T-helper 17 cell (primary cell): ENCODE measurements at regions not wholly inside any gene's neighbourhood (a gene's known extent, or its start where the extent isn't known, plus 50 kb on each side); places are given as distances from the start of the nearest gene placed in this dataset.
"Not testable (repeated sequence)": the region's sequence is repeated elsewhere in the genome, so short reads cannot be mapped to it uniquely, and the experiment has no call there.

Experiments used
- ATAC-seq: fragments of 150-1000 bp; cut with Tn5 transposase; 2 replicates; pipeline ENCODE4 v1.10.0; 2021; ENCODE audit warnings: mild to moderate bottlenecking, moderate library complexity
- DNase-seq, 3 donors: peaks; one replicate each; pipeline versions ENCODE4 v3.0.0 to v3.0.0-alpha.2; 2020 to 2021
- H3K9me3 ChIP-seq: one replicate; pipeline ENCODE4 v1.7.0; 2013; ENCODE audit warnings: low read length, mild to moderate bottlenecking; ENCODE audit not compliant: control insufficient read depth, poor library complexity, severe bottlenecking
- H3K27ac Mint-ChIP-seq: one replicate; pipeline ENCODE4 v1.8.0; 2022; ENCODE audit warnings: mild to moderate bottlenecking, moderate library complexity, mixed read lengths
- H3K27me3 Mint-ChIP-seq: one replicate; pipeline ENCODE4 v1.8.0; 2022; ENCODE audit warnings: mixed read lengths
- H3K36me3 Mint-ChIP-seq: one replicate; pipeline ENCODE4 v1.8.0; 2022; ENCODE audit warnings: low read depth, mixed read lengths
- H3K4me1 Mint-ChIP-seq: one replicate; pipeline ENCODE4 v1.8.0; 2022; ENCODE audit warnings: mild to moderate bottlenecking, mixed read lengths
- H3K4me3 Mint-ChIP-seq: one replicate; pipeline ENCODE4 v1.8.0; 2022; ENCODE audit warnings: mild to moderate bottlenecking, moderate library complexity, mixed read lengths

GRCh38 chr3:150341891-150342290 lies 66.2 kb upstream of the TSC22D2 start:
- Mint-ChIP-seq H3K36me3 (no peaks in the 10 kb centered on the region), H3K27ac (no peak overlapping the region), H3K4me1 (peaks cover 3% of the 10 kb centered on the region), H3K4me3 (no peak overlapping the region), H3K27me3 (peaks cover 40% of the 10 kb centered on the region)
- DNase-seq (no peak), ATAC-seq (no peak)
- H3K9me3 ChIP-seq, result no peaks in the 10 kb centered on the region

- not testable (repeated sequence) for H3K4me3 Mint-ChIP-seq, ATAC-seq, H3K4me1 Mint-ChIP-seq, H3K9me3 ChIP-seq, H3K27ac Mint-ChIP-seq, DNase-seq, H3K36me3 Mint-ChIP-seq
- peaks cover 27% of the 10 kb centered on the region for H3K27me3 Mint-ChIP-seq
Measured at GRCh38 chr3:150336363-150336762, 71.7 kb upstream of the TSC22D2 start.

- H3K9me3 ChIP-seq, result no peaks in the 10 kb centered on the region
- Mint-ChIP-seq H3K4me1 (no peaks in the 10 kb centered on the region), H3K27me3 (peaks cover 27% of the 10 kb centered on the region), H3K27ac (no peak overlapping the region), H3K36me3 (no peaks in the 10 kb centered on the region), H3K4me3 (no peak overlapping the region)
- DNase-seq (no peak), ATAC-seq (no peak)
Measured at GRCh38 chr3:150335631-150336030, 72.5 kb upstream of the TSC22D2 start.

- Mint-ChIP-seq H3K4me3 (no peak overlapping the region), H3K27me3 (peaks cover 24% of the 10 kb centered on the region), H3K4me1 (no peaks in the 10 kb centered on the region), H3K27ac (no peak overlapping the region), H3K36me3 (no peaks in the 10 kb centered on the region)
- no peaks in the 10 kb centered on the region for H3K9me3 ChIP-seq
- ATAC-seq (no peak), DNase-seq (no peak)
Measured at GRCh38 chr3:150334974-150335373, 73.1 kb upstream of the TSC22D2 start.

GRCh38 chr3:150333477-150333876 lies 74.6 kb upstream of the TSC22D2 start:
- ATAC-seq, result no peak
- peaks cover 17% of the 10 kb centered on the region for H3K27me3 Mint-ChIP-seq
- H3K36me3 Mint-ChIP-seq, result peaks cover 4% of the 10 kb centered on the region
- no peak overlapping the region for H3K27ac Mint-ChIP-seq
- no peak overlapping the region for H3K4me3 Mint-ChIP-seq
- no peak for DNase-seq
- H3K4me1 Mint-ChIP-seq, result no peaks in the 10 kb centered on the region
- H3K9me3 ChIP-seq, result no peaks in the 10 kb centered on the region

GRCh38 chr3:150331978-150332568 lies 76.0 kb upstream of the TSC22D2 start:
- DNase-seq, result no peak
- Mint-ChIP-seq H3K27me3 (peaks cover 23% of the 10 kb centered on the region), H3K27ac (no peak overlapping the region), H3K4me3 (no peak overlapping the region), H3K4me1 (no peaks in the 10 kb centered on the region), H3K36me3 (peaks cover 6% of the 10 kb centered on the region)
- no peaks in the 10 kb centered on the region for H3K9me3 ChIP-seq
- ATAC-seq, result no peak

GRCh38 chr3:150330872-150331271 lies 77.2 kb upstream of the TSC22D2 start:
- no peaks in the 10 kb centered on the region for H3K9me3 ChIP-seq
- peaks cover 6% of the 10 kb centered on the region for H3K36me3 Mint-ChIP-seq
- no peaks in the 10 kb centered on the region for H3K4me1 Mint-ChIP-seq
- peaks cover 21% of the 10 kb centered on the region for H3K27me3 Mint-ChIP-seq
- DNase-seq (no peak), ATAC-seq (no peak)
- no peak overlapping the region for H3K27ac Mint-ChIP-seq
- H3K4me3 Mint-ChIP-seq, result no peak overlapping the region

GRCh38 chr3:150330174-150330573 lies 77.9 kb upstream of the TSC22D2 start:
- no peaks in the 10 kb centered on the region for H3K9me3 ChIP-seq

GRCh38 chr3:150329408-150329807 lies 78.7 kb upstream of the TSC22D2 start:
- no peaks in the 10 kb centered on the region for H3K9me3 ChIP-seq
- H3K4me3 Mint-ChIP-seq, result no peak overlapping the region
- no peak overlapping the region for H3K27ac Mint-ChIP-seq
- ATAC-seq (no peak), DNase-seq (no peak)
- peaks cover 27% of the 10 kb centered on the region for H3K27me3 Mint-ChIP-seq
- H3K4me1 Mint-ChIP-seq, result no peaks in the 10 kb centered on the region
- peaks cover 6% of the 10 kb centered on the region for H3K36me3 Mint-ChIP-seq

More at GRCh38 chr3:150330174-150330573, 77.9 kb upstream of the TSC22D2 start:
- H3K36me3 Mint-ChIP-seq, result peaks cover 6% of the 10 kb centered on the region
- ATAC-seq, result no peak
- no peak overlapping the region for H3K4me3 Mint-ChIP-seq
- no peak overlapping the region for H3K27ac Mint-ChIP-seq
- no peak for DNase-seq
- H3K27me3 Mint-ChIP-seq, result peaks cover 20% of the 10 kb centered on the region
- no peaks in the 10 kb centered on the region for H3K4me1 Mint-ChIP-seq

GRCh38 chr3:150328654-150329040 lies 79.5 kb upstream of the TSC22D2 start:
- DNase-seq (no peak), ATAC-seq (no peak)
- Mint-ChIP-seq H3K36me3 (peaks cover 6% of the 10 kb centered on the region), H3K4me1 (no peaks in the 10 kb centered on the region), H3K4me3 (no peak overlapping the region), H3K27me3 (peaks cover 32% of the 10 kb centered on the region), H3K27ac (no peak overlapping the region)
- H3K9me3 ChIP-seq, result no peaks in the 10 kb centered on the region

GRCh38 chr3:150327678-150328653 lies 80.1 kb upstream of the TSC22D2 start:
- no peaks in the 10 kb centered on the region for H3K4me1 Mint-ChIP-seq
- H3K27ac Mint-ChIP-seq, result no peak overlapping the region
- H3K4me3 Mint-ChIP-seq, result no peak overlapping the region
- peaks cover 6% of the 10 kb centered on the region for H3K36me3 Mint-ChIP-seq
- peaks cover 32% of the 10 kb centered on the region for H3K27me3 Mint-ChIP-seq
- H3K9me3 ChIP-seq, result no peaks in the 10 kb centered on the region
- no peak for DNase-seq
- ATAC-seq, result no peak

- DNase-seq, result no peak
- Mint-ChIP-seq H3K4me3 (no peak overlapping the region), H3K36me3 (peaks cover 6% of the 10 kb centered on the region), H3K27ac (no peak overlapping the region), H3K27me3 (peaks cover 42% of the 10 kb centered on the region), H3K4me1 (no peaks in the 10 kb centered on the region)
- no peaks in the 10 kb centered on the region for H3K9me3 ChIP-seq
- no peak for ATAC-seq
Measured at GRCh38 chr3:150324788-150325187, 83.3 kb upstream of the TSC22D2 start.

- no peaks in the 10 kb centered on the region for H3K4me1 Mint-ChIP-seq
- H3K27ac Mint-ChIP-seq, result no peak overlapping the region
- DNase-seq, result no peak
Measured at GRCh38 chr3:150324245-150324644, 83.9 kb upstream of the TSC22D2 start.

More at GRCh38 chr3:150324245-150324644, 83.9 kb upstream of the TSC22D2 start:
- Mint-ChIP-seq H3K27me3 (peaks cover 40% of the 10 kb centered on the region), H3K36me3 (peaks cover 2% of the 10 kb centered on the region), H3K4me3 (no peak overlapping the region)
- no peaks in the 10 kb centered on the region for H3K9me3 ChIP-seq
- no peak for ATAC-seq
